HG02981 (cell line): ENCODE measurements at regions not wholly inside any gene's neighbourhood (a gene's known extent, or its start where the extent isn't known, plus 50 kb on each side); places are given as distances from the start of the nearest gene placed in this dataset.

Experiments used
- ATAC-seq: cut with Tn5 transposase; IDR thresholded peaks from one replicate; pipeline ENCODE4 v1.9.1; 2021; ENCODE audit warnings: mild to moderate bottlenecking, moderate library complexity; ENCODE audit not compliant: unreplicated experiment

GRCh38 chr20:55784036-55784435 is 221.3 kb downstream of the CBLN4 start:
- no peak for ATAC-seq

- ATAC-seq: no peak
Observed at GRCh38 chr20:55783381-55783780, 221.9 kb downstream of the CBLN4 start.

DNA sequence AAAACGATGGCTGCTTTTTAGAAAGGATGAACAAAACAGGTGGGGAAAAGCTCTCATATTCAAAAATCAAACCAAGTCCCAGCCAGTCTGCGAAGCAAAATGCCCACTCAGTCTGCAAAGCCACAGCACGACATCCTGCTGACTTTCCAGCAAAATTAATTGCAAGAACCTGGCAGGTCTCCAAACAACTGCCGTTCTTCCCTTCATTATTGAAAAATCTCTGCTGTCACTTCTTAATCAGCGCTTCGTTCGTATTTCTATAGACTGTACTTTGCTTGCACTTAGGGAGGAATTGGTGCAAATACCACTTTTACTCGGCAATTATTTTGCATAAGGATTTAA is 222.4 kb downstream of the CBLN4 start:
- no peak for ATAC-seq

GRCh38 chr20:55782224-55782911 is 223.0 kb downstream of the CBLN4 start:
- ATAC-seq: no peak

DNA sequence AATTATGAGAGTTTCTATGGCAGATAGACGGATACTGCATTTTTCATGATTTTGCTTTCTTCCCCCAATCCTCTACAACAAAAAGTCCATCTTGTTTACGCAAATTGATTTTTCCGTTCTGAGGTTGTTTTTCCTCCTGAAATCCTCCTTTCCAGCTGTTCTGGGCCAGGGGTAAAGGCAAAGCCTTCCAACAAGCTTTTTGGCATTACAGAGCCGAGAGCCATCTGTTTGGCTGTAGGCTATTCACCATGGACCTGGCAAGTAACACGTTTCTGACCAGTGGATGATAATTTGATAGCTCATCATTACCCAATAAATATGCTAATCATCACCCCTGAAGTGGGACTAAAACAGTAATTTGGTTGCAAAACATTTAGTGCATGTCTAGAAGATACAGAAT is 226.5 kb downstream of the CBLN4 start:
- no peak for ATAC-seq

DNA sequence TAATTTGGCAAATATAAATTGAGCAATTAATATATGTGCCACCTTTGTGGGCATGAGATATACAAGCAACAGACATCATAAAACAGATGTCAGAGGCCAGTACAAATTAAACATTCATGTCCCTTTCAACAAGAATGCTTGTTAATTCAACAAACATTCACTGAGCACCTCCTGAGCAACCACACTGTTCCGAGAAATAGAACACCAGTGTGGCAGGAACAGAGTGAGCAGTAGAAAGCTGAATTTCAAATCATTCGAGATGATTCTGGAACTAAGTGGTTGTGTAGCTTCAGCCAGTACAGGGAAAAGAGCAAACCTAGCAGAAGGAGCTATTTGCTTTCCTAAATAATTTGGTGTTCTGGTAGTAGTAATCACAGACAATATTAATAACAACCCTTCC is 227.7 kb downstream of the CBLN4 start:
- no peak for ATAC-seq

- no peak for ATAC-seq
Observed at GRCh38 chr20:55776176-55776575, 229.1 kb downstream of the CBLN4 start.

GRCh38 chr20:55774628-55775027 is 230.7 kb downstream of the CBLN4 start:
- ATAC-seq: no peak

- ATAC-seq: no peak
Observed at GRCh38 chr20:55761797-55762196, 243.5 kb downstream of the CBLN4 start.

- no peak for ATAC-seq
Observed at GRCh38 chr20:55761100-55761499, 244.2 kb downstream of the CBLN4 start.

GRCh38 chr20:55760586-55760985 is 244.7 kb downstream of the CBLN4 start:
- ATAC-seq: no peak

- ATAC-seq: no peak
Observed at GRCh38 chr20:55755861-55756260, 249.5 kb downstream of the CBLN4 start.

GRCh38 chr20:55755411-55755810 is 249.9 kb downstream of the CBLN4 start:
- ATAC-seq: no peak

DNA sequence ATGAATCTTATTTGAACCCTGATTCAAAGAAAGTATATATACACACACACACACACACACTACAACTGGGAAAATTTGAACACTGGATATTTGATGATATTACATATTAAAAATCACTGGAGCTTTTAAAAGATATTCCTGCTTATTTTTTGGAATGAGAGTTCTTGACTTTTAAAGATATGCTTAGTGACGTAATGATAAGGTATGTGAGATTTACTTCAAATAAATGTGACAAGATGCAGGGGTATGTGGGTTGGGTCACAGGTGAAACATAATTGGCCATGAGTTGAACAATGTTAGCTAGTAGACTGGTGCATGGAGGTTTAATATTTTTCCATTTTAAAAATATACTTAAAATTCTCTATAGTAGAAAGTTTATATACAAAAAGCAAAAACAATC is 258.6 kb downstream of the CBLN4 start:
- ATAC-seq: no peak

GRCh38 chr20:55745840-55746239 is 259.5 kb downstream of the CBLN4 start:
- ATAC-seq: no peak

GRCh38 chr20:55744896-55745295 is 260.4 kb downstream of the CBLN4 start:
- ATAC-seq: no peak

GRCh38 chr20:55741801-55742200 is 263.5 kb downstream of the CBLN4 start:
- ATAC-seq: no peak

- no peak for ATAC-seq
Observed at GRCh38 chr20:55740076-55740475, 265.2 kb downstream of the CBLN4 start.

DNA sequence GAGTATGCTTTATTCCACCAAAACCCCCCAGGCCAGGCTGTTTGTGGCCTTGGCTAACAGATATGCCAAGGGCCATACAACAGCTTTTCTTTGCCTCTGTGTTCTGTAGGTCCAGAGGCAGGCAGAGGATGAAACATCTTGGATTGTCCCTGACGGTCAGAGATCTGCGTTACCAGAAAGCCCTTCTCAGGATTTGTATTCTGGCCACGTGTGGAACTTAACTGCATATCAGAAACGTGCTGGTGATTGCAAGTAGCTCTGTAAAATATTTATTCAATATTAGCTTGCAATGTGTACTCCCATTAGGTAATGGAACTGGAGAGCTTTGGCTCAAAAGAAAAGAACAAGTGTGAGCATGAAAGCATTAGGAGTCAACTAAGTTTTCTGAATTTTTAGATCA is 275.0 kb downstream of the CBLN4 start:
- no peak for ATAC-seq

DNA sequence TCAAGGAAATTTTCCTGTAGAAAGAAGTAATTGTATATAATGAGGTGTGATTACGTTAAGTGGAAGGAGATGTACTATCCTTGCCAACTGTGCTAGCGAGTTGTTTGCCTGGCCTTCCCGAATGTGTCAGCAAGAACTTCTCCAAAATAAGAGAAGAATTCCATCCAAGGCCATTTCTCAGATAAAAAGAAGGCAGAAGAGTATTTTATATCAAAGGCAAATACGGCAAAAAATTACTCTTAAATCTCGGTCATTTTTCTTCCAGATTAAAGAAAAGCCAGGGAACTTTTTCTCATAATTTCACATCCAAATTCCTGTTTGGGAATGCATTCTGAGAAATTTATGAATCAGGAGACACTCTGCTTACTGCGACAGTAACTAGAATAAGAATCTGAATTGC is 290.6 kb downstream of the CBLN4 start:
- ATAC-seq: no peak

DNA sequence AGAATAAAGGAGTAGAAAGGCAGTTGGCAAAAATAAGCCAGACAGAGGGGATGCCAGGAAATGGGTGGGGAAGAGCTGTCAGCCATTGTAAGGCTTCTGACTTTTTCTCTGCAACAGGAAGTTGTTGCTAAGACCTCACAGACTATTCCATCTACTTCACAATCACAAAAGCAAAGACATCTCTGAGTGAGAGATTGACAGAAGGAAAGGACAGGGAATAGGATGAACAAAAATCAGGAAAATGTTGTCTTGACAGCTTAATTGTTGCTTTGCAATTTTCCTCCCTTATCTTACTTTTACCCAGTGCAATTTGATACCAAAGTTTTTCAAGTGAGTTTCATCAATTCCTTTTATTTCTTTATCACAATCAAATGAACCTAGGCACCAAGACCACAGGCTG is 291.2 kb downstream of the CBLN4 start:
- no peak for ATAC-seq

DNA sequence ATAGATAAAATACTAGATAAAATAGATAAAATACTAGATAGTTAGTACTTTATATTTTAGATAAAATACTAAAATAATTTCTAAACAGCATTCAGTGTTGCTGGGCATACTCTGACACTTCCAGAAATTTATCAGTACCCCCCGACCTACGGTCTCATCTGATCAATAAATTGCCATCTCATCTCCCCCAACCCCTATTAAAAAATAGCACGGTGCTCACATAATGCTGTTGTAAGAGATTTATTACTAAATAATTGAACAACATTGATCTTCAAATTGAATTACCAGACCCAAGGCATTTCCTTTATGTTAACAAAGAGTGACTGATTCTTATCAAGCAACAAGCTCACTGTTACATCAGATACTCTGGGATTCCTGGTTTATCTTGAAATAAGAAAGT is 300.9 kb downstream of the CBLN4 start:
- ATAC-seq: no peak

DNA sequence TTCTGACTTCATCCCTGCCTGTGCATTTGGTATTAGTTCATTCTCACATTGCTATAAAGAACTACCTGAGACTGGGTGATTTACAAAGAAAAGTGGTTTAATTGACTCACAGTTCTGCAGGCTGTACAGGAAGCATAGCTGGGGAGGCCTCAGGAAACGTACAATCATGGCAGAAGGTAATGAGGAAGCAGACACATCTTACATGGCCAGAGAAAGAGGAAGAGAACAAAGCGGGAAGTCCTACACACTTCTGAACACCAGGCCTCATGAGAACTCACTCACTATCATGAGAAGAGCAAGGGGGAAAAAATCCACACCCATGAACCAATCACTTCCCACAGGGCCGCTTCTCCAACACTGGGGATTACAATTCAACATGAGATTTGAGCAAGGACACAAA is 303.9 kb downstream of the CBLN4 start:
- ATAC-seq: no peak
